ENCODE measurements at regions not wholly inside any gene's neighbourhood (a gene's known extent, or its start where the extent isn't known, plus 50 kb on each side); places are given as distances from the start of the nearest gene placed in this dataset.

DNA sequence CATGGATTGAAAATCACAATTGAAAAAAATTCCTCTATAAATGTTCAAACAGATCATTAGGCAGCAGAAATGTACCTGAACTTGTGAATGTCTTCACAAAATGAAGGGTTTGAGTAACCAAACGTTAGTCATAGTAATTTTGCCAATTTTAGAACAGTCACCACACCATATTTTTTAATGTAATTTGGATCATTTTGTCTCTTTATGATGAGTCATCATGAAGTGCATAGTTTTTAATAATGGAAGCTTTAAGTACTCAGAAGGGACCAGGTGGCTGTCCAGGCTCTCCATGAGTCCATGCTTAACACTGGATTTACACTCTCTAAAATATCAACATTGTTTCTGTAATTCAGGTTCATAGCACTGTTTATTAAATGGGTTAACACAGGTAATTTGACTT is 219.2 kb downstream of the ETV1 start:
- ChIA-PET RAD21 (ENCODE audit: low non-redundant PET in 1 of 2, low total read pairs in 2 of 2, uncharacterized antibody in 2 of 2, unreplicated experiment in 2 of 2) (no interaction called here), POLR2A (no interaction called here)
- no peak for ATAC-seq

DNA sequence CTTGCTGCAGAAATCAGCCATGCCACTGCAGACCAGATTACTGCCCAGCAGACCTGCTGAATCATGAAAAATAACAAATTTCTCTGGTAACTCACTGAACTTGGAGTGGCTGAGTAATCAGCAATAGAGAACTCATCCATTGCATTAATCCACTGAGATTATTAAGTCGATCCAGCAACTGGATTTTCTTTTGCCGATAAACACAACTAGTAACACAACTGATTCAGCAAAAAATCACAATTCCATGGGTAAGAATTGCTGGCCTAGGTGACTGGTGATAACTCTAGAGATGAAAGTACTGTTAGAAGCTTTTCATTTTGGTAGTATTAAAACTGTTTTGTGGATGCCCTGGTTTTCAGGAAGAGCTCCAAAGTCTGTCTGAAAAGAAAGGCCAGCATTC is 214.5 kb downstream of the ETV1 start:
- H3K9me3 ChIP-seq (ENCODE audit: control insufficient read depth in 1 of 2, insufficient read depth in 1 of 2, low read depth in 1 of 2, low read length in 2 of 2): no peaks in the 10 kb centered on the region
- H3K27ac ChIP-seq (ENCODE audit: low read depth, low read length): no peak overlapping the region
- TF ChIP-seq CBX3 (IDR thresholded peaks at IDR 0.05; ENCODE audit: low read depth): no peak
- TF ChIP-seq EGR1 (IDR thresholded peaks at IDR 0.05; ENCODE audit: low read depth): no peak
- H3K27me3 ChIP-seq (ENCODE audit: insufficient read depth, low read length): no peaks in the 10 kb centered on the region
- CTCF ChIA-PET: no interaction called here
- no peak overlapping the region for H3K4me2 ChIP-seq (ENCODE audit: low read length)
- H3K9me2 ChIP-seq (ENCODE audit: insufficient read depth): no peaks in the 10 kb centered on the region
- H3K4me3 ChIP-seq (replicated peaks in 1 of 2; ENCODE audit: low read depth in 1 of 2, low read length in 2 of 2): no peak overlapping the region
- BruUV-seq (replicated peaks): no TSS peak
- ATAC-seq (no peak), DNase-seq (ENCODE audit: low read depth, low spot score) (no peak)
- RAD21 ChIA-PET (ENCODE audit: low non-redundant PET in 1 of 2, low total read pairs in 2 of 2, uncharacterized antibody in 2 of 2, unreplicated experiment in 2 of 2): no interaction called here
- H3K4me1 ChIP-seq (ENCODE audit: control insufficient read depth in 1 of 2, insufficient read depth in 2 of 2, low read length in 2 of 2): peaks cover 8 to 18% of the 10 kb centered on the region in 2 experiments; a peak in 3 of 4 replicates
- H2AFZ ChIP-seq (ENCODE audit: low read depth, low read length, poor library complexity, severe bottlenecking): no peak overlapping the region
- H3K36me3 ChIP-seq (ENCODE audit: control insufficient read depth in 1 of 2, insufficient read depth in 2 of 2, low read length in 2 of 2): no peaks in the 10 kb centered on the region
- intact Hi-C loops (cut with micrococcal nuclease): no loop called here
- H3K9ac ChIP-seq (ENCODE audit: low read length): no peak overlapping the region
- no peaks in the 10 kb centered on the region for H4K20me1 ChIP-seq (ENCODE audit: insufficient read depth)
- POLR2A ChIA-PET: no interaction called here
- H3K79me2 ChIP-seq (ENCODE audit: insufficient read depth, low read length): no peaks in the 10 kb centered on the region

More for the DNA sequence above, 219.2 kb downstream of the ETV1 start:
- Histone ChIP-seq H2AFZ (ENCODE audit: low read depth, low read length, poor library complexity, severe bottlenecking) (peak overlapping the region; percentile 13), H3K4me1 (ENCODE audit: control insufficient read depth in 1 of 2, insufficient read depth in 2 of 2, low read length in 2 of 2) (no peaks in the 10 kb centered on the region), H4K20me1 (ENCODE audit: insufficient read depth) (no peaks in the 10 kb centered on the region), H3K36me3 (ENCODE audit: control insufficient read depth in 1 of 2, insufficient read depth in 2 of 2, low read length in 2 of 2) (no peaks in the 10 kb centered on the region), H3K27me3 (ENCODE audit: insufficient read depth, low read length) (no peaks in the 10 kb centered on the region), H3K9ac (ENCODE audit: low read length) (no peak overlapping the region), H3K4me3 (replicated peaks in 1 of 2; ENCODE audit: low read depth in 1 of 2, low read length in 2 of 2) (no peak overlapping the region), H3K27ac (ENCODE audit: low read depth, low read length) (no peak overlapping the region), H3K9me2 (ENCODE audit: insufficient read depth) (no peaks in the 10 kb centered on the region), H3K9me3 (ENCODE audit: control insufficient read depth in 1 of 2, insufficient read depth in 1 of 2, low read depth in 1 of 2, low read length in 2 of 2) (no peaks in the 10 kb centered on the region), H3K79me2 (ENCODE audit: insufficient read depth, low read length) (no peaks in the 10 kb centered on the region), H3K4me2 (ENCODE audit: low read length) (no peak overlapping the region)
- intact Hi-C loops (cut with micrococcal nuclease): no loop called here
- BruUV-seq (replicated peaks): no TSS peak
- CTCF ChIA-PET: no interaction called here
- DNase-seq (ENCODE audit: low read depth, low spot score): no peak
- TF ChIP-seq EGR1 (IDR thresholded peaks at IDR 0.05; ENCODE audit: low read depth) (no peak), TCF7L2 (IDR thresholded peaks at IDR 0.05; ENCODE audit: borderline replicate concordance, extremely low read depth, insufficient read depth, insufficient read length) (no peak), ELF1 (IDR thresholded peaks at IDR 0.05; ENCODE audit: borderline replicate concordance, low read depth) (no peak)

Data from HCT116 (cell line).